GDM1 (cell line): ENCODE measurements at regions not wholly inside any gene's neighbourhood (a gene's known extent, or its start where the extent isn't known, plus 50 kb on each side); places are given as distances from the start of the nearest gene placed in this dataset.
"Not testable (repeated sequence)": the region's sequence is repeated elsewhere in the genome, so short reads cannot be mapped to it uniquely, and the experiment has no call there.

Experiments used
- DNase-seq: peaks from one replicate; lab custom pipeline; 2025; lab: John Stamatoyannopoulos, UW

DNA sequence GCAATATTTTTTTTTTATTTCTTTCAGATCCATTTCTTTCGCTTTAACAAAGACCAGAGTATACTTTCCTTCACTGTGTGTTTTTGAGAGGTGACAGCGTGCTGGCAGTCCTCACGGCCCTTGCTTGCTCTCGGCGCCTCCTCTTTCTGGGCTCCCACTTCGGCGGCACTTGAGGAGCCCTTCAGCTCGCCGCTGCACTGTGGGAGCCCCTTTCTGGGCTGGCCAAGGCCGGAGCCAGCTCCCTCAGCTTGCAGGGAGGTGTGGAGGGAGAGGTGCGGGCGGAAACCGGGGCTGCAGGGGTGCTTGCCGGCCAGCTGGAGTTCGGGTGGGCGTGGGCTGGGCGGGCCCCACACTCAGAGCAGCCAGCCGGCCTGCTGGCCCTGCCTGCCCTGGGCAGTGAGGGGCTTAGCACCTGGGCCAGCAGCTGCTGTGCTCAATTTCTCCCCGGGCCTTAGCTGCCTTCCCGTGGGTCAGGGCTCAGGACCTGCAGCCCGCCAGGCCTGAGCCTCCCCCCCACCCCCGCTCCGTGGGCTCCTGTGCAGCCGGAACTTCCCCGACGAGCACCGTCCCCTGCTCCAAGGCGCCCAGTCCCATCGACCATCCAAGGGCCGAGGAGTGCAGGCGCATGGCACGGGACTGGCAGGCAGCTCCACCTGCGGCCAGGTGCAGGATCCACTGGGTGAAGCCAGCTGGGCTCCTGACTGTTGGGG, 1490.6 kb downstream of the OTOL1 start:
- not testable (repeated sequence) for DNase-seq

DNA sequence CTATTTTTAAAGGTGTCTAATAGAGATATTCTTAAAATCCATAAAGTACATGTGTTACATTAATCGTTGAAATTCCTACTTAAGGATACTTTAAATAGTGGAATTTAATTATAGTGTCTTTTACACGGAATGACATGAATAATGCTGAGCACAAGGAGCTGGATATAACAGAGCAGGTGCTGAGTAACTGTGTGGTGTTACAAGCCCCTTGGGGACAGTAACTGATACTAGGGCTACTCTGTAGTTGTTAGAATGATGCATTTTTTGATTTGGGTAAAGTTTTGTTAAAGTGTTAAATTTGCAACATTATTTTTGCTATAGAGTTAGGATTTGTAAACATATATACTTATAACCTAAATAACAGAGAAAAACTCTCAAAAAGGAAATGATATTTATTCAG, 1496.1 kb downstream of the OTOL1 start:
- DNase-seq = no peak

DNA sequence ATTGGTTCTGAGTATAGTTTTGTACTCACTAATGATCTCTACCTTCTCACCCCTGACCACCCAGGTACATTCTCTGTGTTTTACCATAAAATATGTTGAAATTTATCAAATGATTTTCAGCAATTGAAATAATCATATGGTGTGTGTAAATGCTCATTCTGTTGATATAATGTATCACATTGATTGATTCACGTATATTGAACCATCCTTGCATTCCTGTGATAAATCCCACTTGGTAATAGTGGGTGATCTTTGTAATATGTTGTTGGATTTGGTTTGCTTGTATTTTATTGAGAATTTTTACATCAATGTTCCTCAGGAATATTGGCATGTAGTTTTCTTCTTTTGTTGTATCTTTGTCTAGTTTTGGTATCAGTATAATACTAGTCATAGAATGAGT, 1497.6 kb downstream of the OTOL1 start:
- DNase-seq = no peak

DNA sequence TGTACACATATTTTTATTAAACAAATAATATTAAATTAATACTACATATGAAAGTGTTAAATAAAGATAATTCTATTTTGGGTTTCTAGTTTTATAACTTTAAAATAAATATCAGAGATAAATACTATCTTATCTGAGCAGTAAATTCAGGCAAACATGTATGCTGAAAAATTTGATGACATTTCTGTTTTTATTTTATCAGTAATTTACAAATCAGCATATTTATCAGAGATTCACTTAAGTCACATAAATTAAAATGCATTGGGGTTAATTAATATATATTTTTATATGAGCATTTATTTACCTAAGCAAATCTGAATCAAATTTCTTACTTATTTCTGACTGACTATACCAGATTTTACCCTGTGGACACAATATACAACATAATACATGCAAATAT, 1499.8 kb downstream of the OTOL1 start:
- DNase-seq = no peak

DNA sequence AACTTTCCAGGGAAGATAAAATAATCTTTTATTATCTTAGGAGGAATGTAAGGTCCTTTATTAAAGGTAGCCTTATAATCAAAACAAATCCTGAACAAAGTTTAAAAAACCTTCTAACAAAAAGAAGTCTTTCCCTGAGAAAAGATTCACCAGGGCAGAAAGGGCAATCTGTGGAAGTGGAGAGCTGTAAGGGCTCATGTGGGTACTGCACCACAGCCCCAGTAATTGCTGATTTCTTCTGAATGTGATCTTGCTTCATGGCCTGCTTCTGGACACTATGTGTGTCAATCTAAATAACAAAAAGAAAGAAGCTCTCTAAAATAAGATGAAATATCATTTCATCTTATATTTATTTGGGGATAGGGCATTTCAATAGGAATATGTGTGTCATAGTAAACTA, 1501.6 kb downstream of the OTOL1 start:
- DNase-seq = no peak

DNA sequence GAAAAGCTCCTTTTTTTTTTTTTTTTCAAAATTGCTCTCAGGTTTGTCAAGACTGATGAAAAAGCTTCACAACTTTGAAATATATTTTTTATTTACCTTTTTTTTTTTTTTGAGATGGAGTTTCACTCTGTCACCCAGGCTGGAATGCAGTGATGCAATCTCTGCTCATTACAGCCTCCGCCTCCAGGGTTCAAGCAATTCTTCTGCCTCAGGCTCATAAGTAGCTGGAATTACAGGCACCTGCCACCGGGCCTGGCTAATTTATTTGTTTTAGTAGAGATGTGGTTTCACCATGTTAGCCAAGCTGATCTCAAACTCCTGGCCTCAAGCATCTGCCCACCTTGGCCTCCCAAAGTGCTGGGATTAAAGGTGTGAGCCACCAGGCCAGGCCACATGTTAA, 1515.0 kb downstream of the OTOL1 start:
- DNase-seq = no peak

DNA sequence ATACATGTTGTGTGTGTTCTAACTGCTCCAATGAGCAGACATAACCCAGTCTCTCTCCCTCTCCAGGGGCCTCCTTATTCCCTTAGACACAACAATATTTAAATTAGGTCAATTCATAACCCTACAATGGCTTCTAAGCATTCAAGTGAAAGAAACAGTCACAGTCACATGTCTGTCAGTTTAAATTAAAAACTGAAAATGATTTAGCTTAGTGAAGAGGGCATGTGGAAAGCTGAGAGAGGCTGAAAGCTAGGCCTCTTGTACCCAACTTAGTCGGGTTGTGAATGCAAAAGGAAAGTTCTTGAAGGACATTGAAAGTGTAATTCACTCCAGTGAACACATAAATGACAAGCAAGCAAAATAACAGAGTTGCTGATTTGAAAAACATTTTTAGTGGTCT, 1519.6 kb downstream of the OTOL1 start:
- no peak for DNase-seq

DNA sequence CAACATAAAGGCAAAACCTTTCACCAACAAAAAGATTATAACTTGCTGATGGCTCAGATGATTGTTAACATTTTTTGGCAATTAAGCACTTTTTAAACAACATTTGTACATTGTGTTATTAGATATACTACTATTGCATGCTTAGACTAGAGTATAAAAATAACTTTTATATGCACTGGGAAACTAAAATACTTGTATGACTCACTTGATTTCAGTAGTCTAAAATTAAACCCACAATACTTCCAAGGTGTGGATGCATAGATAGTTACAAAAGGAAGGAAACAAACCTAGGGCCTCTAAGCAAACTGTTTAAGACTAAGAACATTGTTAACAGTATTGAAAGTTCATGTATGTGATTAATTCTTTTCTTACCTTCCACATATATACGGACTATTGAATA, 1521.5 kb downstream of the OTOL1 start:
- no peak for DNase-seq

DNA sequence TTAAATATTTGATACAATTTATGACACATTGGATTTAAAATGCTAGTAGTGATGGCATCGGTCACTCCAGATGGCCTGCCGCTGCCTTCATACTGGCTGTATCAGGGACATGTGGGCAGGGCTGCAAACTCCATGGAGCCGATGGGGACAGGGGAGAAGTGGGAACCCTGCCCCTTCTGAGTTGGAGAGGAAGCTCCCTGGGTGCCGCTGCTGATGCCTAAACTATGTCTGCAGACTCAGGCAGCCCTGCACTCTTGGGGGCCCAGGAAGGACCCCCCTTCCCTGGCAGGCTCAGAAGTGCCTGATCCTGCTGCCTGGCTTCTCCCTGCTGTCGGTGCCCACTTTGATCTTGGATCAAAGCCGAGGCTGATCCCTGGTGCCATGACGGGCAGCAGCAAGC, 1522.1 kb downstream of the OTOL1 start:
- DNase-seq = no peak

DNA sequence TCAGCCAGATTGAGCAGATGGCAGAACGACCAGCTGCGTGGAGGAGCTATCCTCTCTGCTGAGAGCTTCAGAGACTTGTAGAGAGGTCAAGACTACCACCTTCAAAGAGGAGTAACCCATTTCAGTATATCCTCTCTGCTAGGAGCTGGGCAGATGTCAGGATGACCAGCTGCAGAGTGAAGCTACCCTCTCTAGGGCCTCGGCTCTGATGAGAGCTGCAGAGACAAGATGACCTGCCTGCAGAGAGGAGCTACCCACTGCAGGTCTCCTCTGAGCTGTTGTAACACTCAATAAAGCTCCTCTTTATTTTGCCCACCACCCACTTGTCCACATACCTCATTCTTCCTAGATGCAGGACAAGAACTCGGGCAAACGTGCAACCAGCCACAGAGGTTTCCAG, 1522.7 kb downstream of the OTOL1 start:
- no peak for DNase-seq

DNA sequence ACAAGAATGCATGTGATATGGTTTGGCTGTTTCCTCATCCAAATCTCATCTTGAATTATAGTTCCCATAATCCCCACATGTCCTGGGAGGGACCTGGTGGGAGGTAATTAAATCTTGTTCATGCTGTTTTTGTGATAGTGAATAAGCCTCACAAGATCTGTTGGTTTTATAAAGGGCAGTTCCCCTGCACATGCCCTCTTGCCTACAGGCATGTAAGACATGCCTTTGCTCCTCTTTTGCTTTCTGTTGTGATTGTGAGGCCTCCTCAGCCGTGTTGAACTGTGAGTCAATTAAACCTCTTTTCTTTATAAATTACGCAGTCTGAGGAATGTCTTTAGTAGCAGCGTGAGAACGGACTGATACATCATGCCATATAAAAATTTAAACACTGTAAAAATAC, 1537.0 kb downstream of the OTOL1 start:
- DNase-seq = no peak

DNA sequence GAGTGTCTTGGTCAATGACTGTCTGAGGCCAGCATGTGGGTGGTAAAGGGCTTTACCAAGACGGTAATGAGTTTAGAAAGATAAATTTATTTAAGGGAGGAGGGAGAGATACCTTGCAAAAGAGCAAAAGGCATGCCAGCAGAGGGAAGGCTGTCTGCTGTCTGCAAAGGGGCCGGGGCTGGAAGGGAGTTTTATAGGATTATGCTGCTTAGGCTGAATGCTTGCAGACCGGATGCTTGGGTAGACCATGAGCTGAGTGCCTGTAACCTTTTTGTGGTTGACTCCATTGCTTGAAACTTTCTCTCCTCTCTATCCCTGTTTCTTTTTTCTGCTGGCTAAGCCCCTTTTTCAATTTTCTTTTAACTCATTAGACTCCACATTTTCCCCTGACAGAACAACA, 1543.0 kb downstream of the OTOL1 start:
- no peak for DNase-seq

DNA sequence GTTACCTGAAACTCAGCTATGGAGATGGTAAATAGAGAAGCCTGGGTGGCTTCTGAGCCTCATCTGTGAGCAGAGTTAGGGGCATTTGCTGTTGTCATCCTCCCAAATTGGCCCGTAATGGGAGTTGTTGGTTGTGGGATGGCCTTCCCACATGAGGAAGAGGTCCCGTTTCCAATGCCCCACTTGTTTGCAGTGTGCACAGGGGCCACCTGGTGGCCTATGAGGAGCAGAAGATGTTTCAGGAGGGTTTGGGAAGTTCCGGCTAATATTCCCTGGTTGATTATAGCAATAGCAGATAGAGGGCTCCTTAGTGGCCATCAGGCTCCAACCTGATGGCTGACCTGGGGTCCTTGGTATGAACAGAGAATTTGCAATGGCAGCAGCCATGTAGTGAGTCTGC, 1546.5 kb downstream of the OTOL1 start:
- no peak for DNase-seq

DNA sequence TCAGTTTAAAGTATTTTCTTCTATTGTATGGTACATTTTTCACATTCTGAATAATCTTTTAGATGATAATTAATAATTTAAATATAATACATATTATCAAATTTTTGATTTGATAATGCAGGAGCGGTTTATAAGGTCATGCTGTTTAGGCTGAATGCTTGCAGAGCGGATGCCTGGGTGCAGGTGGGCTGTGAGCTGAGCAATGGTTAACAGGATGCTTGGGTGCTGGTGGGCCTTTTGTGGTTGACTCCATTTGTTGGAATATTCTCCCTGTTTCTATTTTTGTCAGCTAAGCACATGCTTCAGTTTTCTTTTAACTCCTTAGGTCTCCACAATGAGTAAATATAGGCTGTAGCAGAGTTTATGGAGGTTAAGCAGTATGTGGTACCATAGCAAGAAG, 1549.3 kb downstream of the OTOL1 start:
- DNase-seq = no peak

DNA sequence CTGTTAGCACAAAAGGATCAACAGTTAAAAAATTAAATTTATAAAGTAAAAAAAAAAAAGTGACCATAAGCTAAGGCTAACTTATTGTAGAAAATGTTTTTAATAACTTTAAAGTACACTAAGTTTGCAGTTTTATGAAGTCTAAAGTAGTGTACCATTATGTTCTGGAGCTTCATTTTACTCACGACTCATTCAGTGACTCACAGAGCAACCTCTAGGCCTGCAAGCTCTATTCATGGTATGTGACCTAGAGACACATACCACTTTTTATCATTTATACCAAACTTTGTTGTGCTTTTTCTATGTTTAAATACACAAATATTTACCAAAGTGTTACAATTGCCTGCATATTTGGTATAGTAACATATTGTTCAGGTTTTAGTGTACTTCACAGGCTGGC, 1552.3 kb downstream of the OTOL1 start:
- DNase-seq = no peak

DNA sequence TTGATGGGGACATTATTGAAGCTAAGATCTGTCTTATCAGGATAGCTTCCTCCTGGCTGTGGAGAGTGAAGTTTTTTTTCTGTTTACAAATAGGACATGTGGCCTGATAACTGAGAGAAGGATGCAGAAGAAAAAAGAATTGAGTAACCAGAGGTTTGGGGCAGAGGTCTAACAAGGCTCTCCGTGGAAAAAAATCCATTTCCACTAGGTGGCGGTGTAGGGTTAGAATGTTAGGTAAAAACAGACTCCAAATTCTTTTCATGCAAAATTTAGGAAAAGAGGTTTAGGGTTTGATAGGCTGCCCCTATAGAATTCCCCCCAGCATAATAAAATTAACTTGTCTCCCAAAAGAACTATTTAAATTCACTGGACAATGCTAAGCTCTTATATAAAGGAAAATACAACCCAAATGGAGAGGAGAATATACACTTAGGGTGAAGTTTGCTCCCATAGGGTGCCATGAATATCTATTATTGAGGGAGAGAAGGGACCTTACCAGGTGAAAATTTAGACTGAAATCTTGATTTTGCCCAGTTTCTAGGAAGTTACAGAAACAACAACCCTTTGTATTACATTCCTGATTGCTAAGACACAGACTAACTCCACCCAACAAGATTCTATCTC, 1560.4 kb downstream of the OTOL1 start:
- peak; percentile 9 for DNase-seq

DNA sequence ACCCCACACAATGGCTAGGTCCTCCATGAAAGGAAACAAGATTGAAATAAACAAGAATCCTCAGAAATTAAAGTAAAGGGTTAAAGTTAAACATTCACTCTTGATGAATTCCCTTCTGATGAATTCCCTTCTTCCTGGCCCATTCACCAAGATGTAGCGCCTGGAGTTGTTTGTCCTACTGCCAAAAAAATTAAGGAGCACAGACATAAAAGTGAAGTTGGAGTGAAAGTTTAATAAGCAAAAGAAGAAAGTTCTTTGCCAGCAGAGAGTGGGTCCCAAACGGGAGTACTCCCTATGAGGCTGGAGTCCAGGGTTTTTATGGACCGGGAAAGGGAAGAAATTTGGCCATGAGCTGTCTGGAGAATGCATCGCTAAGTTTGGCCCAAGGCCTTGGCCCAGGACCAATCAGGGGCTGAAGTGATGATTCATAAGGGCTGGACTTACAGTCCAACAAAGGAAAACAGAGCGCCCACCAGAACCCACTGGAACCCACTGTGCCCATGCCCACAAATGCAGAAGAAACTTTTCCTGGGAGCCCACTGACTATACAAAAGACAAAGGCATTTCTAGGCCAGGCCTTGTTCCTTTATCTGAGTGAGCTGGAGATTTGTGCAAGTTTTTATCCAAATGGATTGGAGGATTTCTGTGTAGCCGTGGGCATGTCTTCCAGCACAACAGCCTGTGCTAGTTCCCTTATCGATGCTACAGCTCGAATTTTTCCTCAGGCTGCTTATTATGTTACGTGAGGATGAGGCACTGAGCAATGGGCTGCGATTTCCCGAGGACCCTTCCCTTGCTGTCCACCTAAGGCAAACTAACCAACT, 1561.6 kb downstream of the OTOL1 start:
- no peak for DNase-seq

DNA sequence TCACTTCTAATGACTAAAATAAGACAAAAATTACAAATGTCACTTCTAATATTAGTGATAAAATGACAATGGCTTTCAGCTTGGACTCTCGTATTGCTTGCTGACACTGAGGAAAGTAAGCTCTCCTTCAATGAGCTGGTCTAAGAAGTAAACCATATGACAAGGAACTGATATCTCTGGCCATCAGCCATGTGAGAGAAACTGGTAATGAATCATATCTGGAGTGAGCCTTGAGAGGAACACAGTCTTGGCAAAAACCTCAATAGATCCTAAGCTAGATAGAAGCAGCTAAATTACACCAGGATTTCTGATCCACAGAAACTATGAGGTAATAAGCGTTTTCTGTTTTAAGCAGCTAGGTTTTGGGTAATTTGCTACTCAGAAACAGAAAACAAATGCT, 1575.1 kb downstream of the OTOL1 start:
- DNase-seq = no peak
